ENCODE measurements at regions not wholly inside any gene's neighbourhood (a gene's known extent, or its start where the extent isn't known, plus 50 kb on each side); places are given as distances from the start of the nearest gene placed in this dataset.

- no peak for DNase-seq (ENCODE audit: low read depth in 1 of 2, low spot score in 1 of 2)
Observed at GRCh38 chr18:40473221-40474029, 1481.6 kb upstream of the PIK3C3 start.

- DNase-seq (ENCODE audit: low read depth in 1 of 2, low spot score in 1 of 2) = no peak
Observed at GRCh38 chr18:40470723-40471122, 1484.3 kb upstream of the PIK3C3 start.

GRCh38 chr18:40469851-40470250 is 1485.2 kb upstream of the PIK3C3 start:
- no peak for DNase-seq (ENCODE audit: low read depth in 1 of 2, low spot score in 1 of 2)

- DNase-seq (ENCODE audit: low read depth in 1 of 2, low spot score in 1 of 2) = no peak
Observed at GRCh38 chr18:40469316-40469715, 1485.7 kb upstream of the PIK3C3 start.

GRCh38 chr18:40464032-40464431 is 1491.0 kb upstream of the PIK3C3 start:
- DNase-seq (ENCODE audit: low read depth in 1 of 2, low spot score in 1 of 2) = no peak

- DNase-seq (ENCODE audit: low read depth in 1 of 2, low spot score in 1 of 2) = no peak
Observed at GRCh38 chr18:40453903-40454302, 1501.1 kb upstream of the PIK3C3 start.

- DNase-seq (ENCODE audit: low read depth in 1 of 2, low spot score in 1 of 2) = no peak
Observed at GRCh38 chr18:40452599-40452998, 1502.4 kb upstream of the PIK3C3 start.

GRCh38 chr18:40450751-40451150 is 1504.3 kb upstream of the PIK3C3 start:
- DNase-seq (ENCODE audit: low read depth in 1 of 2, low spot score in 1 of 2) = no peak

- no peak for DNase-seq (ENCODE audit: low read depth in 1 of 2, low spot score in 1 of 2)
Observed at GRCh38 chr18:40447820-40448219, 1507.2 kb upstream of the PIK3C3 start.

- no peak for DNase-seq (ENCODE audit: low read depth in 1 of 2, low spot score in 1 of 2)
Observed at GRCh38 chr18:40440088-40440487, 1514.9 kb upstream of the PIK3C3 start.

GRCh38 chr18:40437517-40437916 is 1517.5 kb upstream of the PIK3C3 start:
- no peak for DNase-seq (ENCODE audit: low read depth in 1 of 2, low spot score in 1 of 2)

- DNase-seq (ENCODE audit: low read depth in 1 of 2, low spot score in 1 of 2) = no peak
Observed at GRCh38 chr18:40431071-40431985, 1523.7 kb upstream of the PIK3C3 start.

GRCh38 chr18:40423291-40423690 is 1531.7 kb upstream of the PIK3C3 start:
- DNase-seq (ENCODE audit: low read depth in 1 of 2, low spot score in 1 of 2) = no peak

- no peak for DNase-seq (ENCODE audit: low read depth in 1 of 2, low spot score in 1 of 2)
Observed at GRCh38 chr18:40420675-40421074, 1534.4 kb upstream of the PIK3C3 start.

- no peak for DNase-seq (ENCODE audit: low read depth in 1 of 2, low spot score in 1 of 2)
Observed at GRCh38 chr18:40417501-40417900, 1537.5 kb upstream of the PIK3C3 start.

GRCh38 chr18:40415821-40416220 is 1539.2 kb upstream of the PIK3C3 start:
- no peak for DNase-seq (ENCODE audit: low read depth in 1 of 2, low spot score in 1 of 2)

- no peak for DNase-seq (ENCODE audit: low read depth in 1 of 2, low spot score in 1 of 2)
Observed at GRCh38 chr18:40415176-40415791, 1539.8 kb upstream of the PIK3C3 start.

- no peak for DNase-seq (ENCODE audit: low read depth in 1 of 2, low spot score in 1 of 2)
Observed at GRCh38 chr18:40414155-40414754, 1540.8 kb upstream of the PIK3C3 start.

GRCh38 chr18:40413160-40413559 is 1541.9 kb upstream of the PIK3C3 start:
- no peak for DNase-seq (ENCODE audit: low read depth in 1 of 2, low spot score in 1 of 2)

- DNase-seq (ENCODE audit: low read depth in 1 of 2, low spot score in 1 of 2) = no peak
Observed at GRCh38 chr18:40412410-40412809, 1542.6 kb upstream of the PIK3C3 start.

GRCh38 chr18:40407909-40408308 is 1547.1 kb upstream of the PIK3C3 start:
- DNase-seq (ENCODE audit: low read depth in 1 of 2, low spot score in 1 of 2) = no peak

All from stimulated activated CD4-positive, alpha-beta T cell treated with anti-CD3 and anti-CD28 coated beads, Interleukin-15, amount 100 ng/mL, for 1 hour (primary cell).